ENCODE measurements at regions not wholly inside any gene's neighbourhood (a gene's known extent, or its start where the extent isn't known, plus 50 kb on each side); places are given as distances from the start of the nearest gene placed in this dataset.

DNA sequence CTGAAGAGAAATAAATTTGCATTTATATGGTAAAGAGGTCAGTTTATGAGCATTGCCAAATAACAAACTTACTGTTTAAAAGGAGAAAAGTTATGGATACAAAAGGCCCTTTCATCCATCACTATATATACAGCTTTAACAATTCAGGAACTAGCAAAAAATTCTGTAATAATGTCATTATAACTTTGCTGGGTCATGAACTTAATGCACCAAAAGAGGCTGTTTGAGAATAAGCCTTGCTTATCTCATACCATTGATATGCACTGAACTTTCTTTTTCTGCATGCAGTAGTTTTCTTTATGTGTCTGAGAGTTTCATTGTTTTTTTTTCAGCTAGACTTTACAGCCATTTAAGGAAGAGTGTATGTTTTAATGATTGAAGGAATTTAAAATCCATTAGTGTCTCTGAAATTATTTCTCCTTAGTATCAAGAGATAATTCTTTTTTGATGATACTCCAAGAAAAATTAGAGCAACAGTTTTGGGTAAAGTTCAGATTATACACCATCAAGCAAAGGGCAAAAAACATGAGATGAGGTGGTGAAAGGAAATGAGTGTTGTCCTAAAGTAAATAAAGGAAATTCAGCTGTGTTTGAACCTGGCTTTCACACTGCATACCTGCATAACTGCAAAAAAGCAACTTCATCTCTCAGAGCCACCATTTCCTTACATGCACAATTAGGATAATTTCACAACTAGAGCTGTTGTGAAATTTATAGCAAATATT is 188.2 kb upstream of the ANO3 start:
- TF ChIP-seq, protein P1, sequence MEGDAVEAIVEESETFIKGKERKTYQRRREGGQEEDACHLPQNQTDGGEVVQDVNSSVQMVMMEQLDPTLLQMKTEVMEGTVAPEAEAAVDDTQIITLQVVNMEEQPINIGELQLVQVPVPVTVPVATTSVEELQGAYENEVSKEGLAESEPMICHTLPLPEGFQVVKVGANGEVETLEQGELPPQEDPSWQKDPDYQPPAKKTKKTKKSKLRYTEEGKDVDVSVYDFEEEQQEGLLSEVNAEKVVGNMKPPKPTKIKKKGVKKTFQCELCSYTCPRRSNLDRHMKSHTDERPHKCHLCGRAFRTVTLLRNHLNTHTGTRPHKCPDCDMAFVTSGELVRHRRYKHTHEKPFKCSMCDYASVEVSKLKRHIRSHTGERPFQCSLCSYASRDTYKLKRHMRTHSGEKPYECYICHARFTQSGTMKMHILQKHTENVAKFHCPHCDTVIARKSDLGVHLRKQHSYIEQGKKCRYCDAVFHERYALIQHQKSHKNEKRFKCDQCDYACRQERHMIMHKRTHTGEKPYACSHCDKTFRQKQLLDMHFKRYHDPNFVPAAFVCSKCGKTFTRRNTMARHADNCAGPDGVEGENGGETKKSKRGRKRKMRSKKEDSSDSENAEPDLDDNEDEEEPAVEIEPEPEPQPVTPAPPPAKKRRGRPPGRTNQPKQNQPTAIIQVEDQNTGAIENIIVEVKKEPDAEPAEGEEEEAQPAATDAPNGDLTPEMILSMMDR (IDR thresholded peaks at IDR 0.05): no peak
- no peak for TF ChIP-seq POLR2AphosphoS5 (IDR thresholded peaks at IDR 0.05)
